ENCODE measurements at regions not wholly inside any gene's neighbourhood (a gene's known extent, or its start where the extent isn't known, plus 50 kb on each side); places are given as distances from the start of the nearest gene placed in this dataset.

DNA sequence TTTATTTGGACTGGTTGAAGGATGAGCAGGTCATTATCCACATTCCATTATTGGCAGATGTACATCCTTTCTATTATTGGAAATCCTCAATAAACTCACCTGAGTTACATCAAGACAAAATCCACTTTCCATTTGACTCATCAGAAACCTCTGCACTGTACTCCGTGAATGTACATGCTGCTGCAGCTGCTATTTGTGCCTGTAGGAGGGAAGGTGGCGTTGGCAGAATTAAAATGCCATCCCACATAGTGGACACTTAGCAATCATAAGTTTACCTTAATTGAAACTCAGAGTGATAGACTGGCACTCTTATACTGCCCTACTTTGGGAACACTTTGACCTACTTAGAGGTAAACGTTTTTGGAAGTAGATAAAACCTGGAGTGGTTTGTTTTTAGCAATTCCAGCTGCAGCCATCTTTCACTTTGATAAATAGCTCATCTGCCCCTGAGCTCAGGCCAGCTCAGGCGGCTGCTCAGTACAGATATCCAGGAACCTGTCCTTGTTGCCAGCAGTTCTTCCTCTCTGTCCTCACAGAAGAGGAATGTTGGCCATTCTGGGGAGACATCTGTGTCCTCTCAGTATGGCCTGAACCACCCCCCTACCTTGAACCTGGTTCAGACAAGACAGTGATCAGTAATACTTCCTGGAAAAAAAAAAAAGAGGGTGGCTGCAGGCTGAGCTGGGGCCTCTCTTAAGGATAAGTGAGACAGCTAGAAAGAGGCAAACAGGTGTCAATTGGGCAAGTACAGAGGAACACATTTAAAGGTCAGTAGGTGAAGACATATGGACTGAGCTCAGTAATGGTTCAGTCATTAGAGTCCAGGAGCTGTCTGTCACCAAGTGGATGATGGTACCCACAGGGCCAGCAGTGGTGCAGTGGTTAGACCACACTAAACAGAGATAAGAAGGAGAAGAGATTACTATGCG lies 153.4 kb upstream of the UMPS start:
- no peak overlapping the region for H3K27ac ChIP-seq
- TF ChIP-seq, protein P1, sequence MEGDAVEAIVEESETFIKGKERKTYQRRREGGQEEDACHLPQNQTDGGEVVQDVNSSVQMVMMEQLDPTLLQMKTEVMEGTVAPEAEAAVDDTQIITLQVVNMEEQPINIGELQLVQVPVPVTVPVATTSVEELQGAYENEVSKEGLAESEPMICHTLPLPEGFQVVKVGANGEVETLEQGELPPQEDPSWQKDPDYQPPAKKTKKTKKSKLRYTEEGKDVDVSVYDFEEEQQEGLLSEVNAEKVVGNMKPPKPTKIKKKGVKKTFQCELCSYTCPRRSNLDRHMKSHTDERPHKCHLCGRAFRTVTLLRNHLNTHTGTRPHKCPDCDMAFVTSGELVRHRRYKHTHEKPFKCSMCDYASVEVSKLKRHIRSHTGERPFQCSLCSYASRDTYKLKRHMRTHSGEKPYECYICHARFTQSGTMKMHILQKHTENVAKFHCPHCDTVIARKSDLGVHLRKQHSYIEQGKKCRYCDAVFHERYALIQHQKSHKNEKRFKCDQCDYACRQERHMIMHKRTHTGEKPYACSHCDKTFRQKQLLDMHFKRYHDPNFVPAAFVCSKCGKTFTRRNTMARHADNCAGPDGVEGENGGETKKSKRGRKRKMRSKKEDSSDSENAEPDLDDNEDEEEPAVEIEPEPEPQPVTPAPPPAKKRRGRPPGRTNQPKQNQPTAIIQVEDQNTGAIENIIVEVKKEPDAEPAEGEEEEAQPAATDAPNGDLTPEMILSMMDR (conservative IDR thresholded peaks at IDR 0.05), result no peak
- TF ChIP-seq EZH2 (IDR thresholded peaks at IDR 0.05; ENCODE audit: low read depth), result no peak
- no peaks in the 10 kb centered on the region for H3K36me3 ChIP-seq (ENCODE audit: low read depth)
- no peaks in the 10 kb centered on the region for H3K4me1 ChIP-seq (replicated peaks; ENCODE audit: insufficient read depth)
- no peaks in the 10 kb centered on the region for H3K27me3 ChIP-seq (ENCODE audit: insufficient read depth, low read depth)
- CTCF ChIA-PET, result interaction anchor here (0.6 kb wide), 2 partner anchors 102 to 863 kb away, joined by 3 to 6 read pairs; no protein-coding TSS in a partner anchor
- POLR2A ChIA-PET (ENCODE audit: unreplicated experiment), result interaction anchor here (0.6 kb wide), 1 partner anchor 344 kb away, joined by 17 read pairs; no protein-coding TSS in a partner anchor
- no peak overlapping the region for H3K4me3 ChIP-seq
- no peak for DNase-seq
- no peaks in the 10 kb centered on the region for H3K9me2 ChIP-seq (ENCODE audit: insufficient read depth)
- H3K9me3 ChIP-seq (ENCODE audit: insufficient read depth, low read depth), result no peaks in the 10 kb centered on the region
- BruUV-seq (replicated peaks), result no TSS peak
- H3F3A ChIP-seq (ENCODE audit: insufficient read depth, low read depth), result no peaks in the 10 kb centered on the region
- intact Hi-C loops (cut with micrococcal nuclease; ENCODE audit: unreplicated experiment), result no loop called here
- no peaks in the 10 kb centered on the region for H4K20me1 ChIP-seq (ENCODE audit: insufficient read depth)
- H3K4me2 ChIP-seq, result no peak overlapping the region
- no peaks in the 10 kb centered on the region for H3K79me2 ChIP-seq (ENCODE audit: low read depth)
- no peak overlapping the region for H2AFZ ChIP-seq

DNA sequence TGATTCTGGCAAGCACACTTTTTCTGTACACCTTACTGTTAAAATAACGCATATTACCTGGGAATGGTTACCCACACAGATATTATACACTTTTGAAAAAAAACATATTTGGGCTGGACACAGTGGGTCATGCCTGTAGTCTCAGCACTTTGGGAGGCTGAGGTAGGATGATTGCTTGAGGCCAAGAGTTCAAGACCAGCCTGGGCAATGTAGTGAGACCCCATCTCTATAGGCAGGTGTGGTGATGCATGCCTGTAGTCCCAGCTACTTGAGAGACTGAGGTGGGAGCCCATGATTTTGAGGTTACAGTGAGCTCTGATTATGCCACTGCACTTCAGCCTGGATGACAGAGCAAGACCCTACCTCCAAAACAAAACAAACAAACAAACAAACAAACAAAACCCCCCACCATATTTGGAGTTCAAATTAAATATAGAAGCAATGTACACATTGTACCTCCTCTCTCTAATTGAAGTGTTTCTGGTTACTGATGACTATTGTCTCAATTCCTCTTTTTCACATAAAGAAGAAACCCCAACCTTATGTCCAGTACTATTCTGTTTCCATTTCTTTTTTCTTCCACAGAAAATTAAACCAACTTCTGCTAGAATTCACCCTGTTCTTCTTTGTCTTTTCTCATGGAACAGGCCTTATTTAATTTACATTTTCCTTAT lies 152.6 kb upstream of the UMPS start:
- Histone ChIP-seq H3K9me2 (ENCODE audit: insufficient read depth) (no peaks in the 10 kb centered on the region), H3K27ac (no peak overlapping the region), H4K20me1 (ENCODE audit: insufficient read depth) (no peaks in the 10 kb centered on the region), H3K4me2 (no peak overlapping the region), H3K4me3 (no peak overlapping the region), H2AFZ (no peak overlapping the region), H3K9me3 (ENCODE audit: insufficient read depth, low read depth) (no peaks in the 10 kb centered on the region), H3K36me3 (ENCODE audit: low read depth) (no peaks in the 10 kb centered on the region), H3F3A (ENCODE audit: insufficient read depth, low read depth) (no peaks in the 10 kb centered on the region), H3K79me2 (ENCODE audit: low read depth) (no peaks in the 10 kb centered on the region), H3K27me3 (ENCODE audit: insufficient read depth, low read depth) (no peaks in the 10 kb centered on the region), H3K4me1 (replicated peaks; ENCODE audit: insufficient read depth) (no peaks in the 10 kb centered on the region)
- no peak for TF ChIP-seq EZH2 (IDR thresholded peaks at IDR 0.05; ENCODE audit: low read depth)
- TF ChIP-seq, protein P1 (conservative IDR thresholded peaks at IDR 0.05), result no peak
- no TSS peak for BruUV-seq (replicated peaks)
- intact Hi-C loops (cut with micrococcal nuclease; ENCODE audit: unreplicated experiment), result no loop called here
- DNase-seq, result no peak
- POLR2A ChIA-PET (ENCODE audit: unreplicated experiment), result interaction anchor here (0.6 kb wide), 1 partner anchor 343 kb away, joined by 17 read pairs; no protein-coding TSS in a partner anchor
- CTCF ChIA-PET, result interaction anchor here (0.6 kb wide), 1 partner anchor 862 kb away, joined by 6 read pairs; no protein-coding TSS in a partner anchor

DNA sequence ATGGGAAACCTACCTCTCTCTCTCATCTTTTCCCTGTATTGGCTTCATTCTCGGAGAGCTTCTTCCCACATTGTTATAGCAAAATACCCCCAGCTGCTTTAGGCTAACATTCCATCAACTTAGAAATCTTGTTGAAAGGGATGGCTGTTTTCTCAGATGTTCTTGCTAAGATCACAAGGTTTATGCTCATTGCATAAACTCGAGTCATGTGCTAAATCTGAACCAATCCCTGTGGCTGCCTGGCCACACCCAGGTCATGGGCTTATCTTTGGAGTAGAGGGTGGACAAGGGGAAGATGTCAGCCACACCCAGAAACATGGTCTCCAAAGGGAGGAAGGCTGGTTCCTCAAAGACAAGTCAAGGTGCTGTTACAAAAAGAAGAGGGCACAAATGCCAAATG lies 150.6 kb upstream of the UMPS start:
- Histone ChIP-seq H3K27ac (no peak overlapping the region), H3K4me2 (no peak overlapping the region), H3F3A (ENCODE audit: insufficient read depth, low read depth) (no peaks in the 10 kb centered on the region), H4K20me1 (ENCODE audit: insufficient read depth) (no peaks in the 10 kb centered on the region), H3K27me3 (ENCODE audit: insufficient read depth, low read depth) (peaks cover 7% of the 10 kb centered on the region; the same call in 1 of the 2 replicates), H3K4me1 (replicated peaks; ENCODE audit: insufficient read depth) (peaks cover 6% of the 10 kb centered on the region; the same call in 1 of the 2 replicates), H3K9me2 (ENCODE audit: insufficient read depth) (no peaks in the 10 kb centered on the region), H2AFZ (no peak overlapping the region), H3K9me3 (ENCODE audit: insufficient read depth, low read depth) (no peaks in the 10 kb centered on the region), H3K36me3 (ENCODE audit: low read depth) (no peaks in the 10 kb centered on the region), H3K79me2 (ENCODE audit: low read depth) (no peaks in the 10 kb centered on the region), H3K4me3 (no peak overlapping the region)
- TF ChIP-seq, protein P1 (conservative IDR thresholded peaks at IDR 0.05), result no peak
- no peak for TF ChIP-seq EZH2 (IDR thresholded peaks at IDR 0.05; ENCODE audit: low read depth)
- ChIA-PET POLR2A (ENCODE audit: unreplicated experiment) (interaction anchor here (0.6 kb wide), 1 partner anchor 350 kb away, joined by 3 read pairs; no protein-coding TSS in a partner anchor), CTCF (no interaction called here)
- intact Hi-C loops (cut with micrococcal nuclease; ENCODE audit: unreplicated experiment), result loop anchor here (5.0 kb wide), 1 partner anchor 108 kb away; no protein-coding TSS in a partner anchor
- DNase-seq, result no peak
- no TSS peak for BruUV-seq (replicated peaks)
